ENCODE measurements at regions not wholly inside any gene's neighbourhood (a gene's known extent, or its start where the extent isn't known, plus 50 kb on each side); places are given as distances from the start of the nearest gene placed in this dataset.

DNA sequence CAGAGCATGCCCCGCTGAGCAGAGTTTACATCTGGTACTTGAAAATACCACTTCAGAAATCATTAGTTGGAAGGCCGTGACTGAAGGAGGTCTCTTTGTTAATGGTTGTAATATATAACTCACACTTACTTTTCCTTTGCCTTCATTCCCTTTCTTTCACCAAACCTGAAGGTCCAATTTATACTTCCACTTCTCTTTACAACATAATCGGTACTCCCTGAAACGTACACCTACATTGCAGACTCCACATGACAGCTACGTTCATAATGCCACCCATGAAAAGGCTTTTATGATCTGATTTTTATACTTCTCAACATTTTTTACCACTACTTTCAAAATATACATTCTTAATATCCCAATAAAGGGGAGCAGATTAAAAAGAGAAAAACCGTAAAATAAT lies 298.7 kb downstream of the C4orf33 start:
- ATAC-seq (ENCODE audit: low FRiP score): no peak
- DNase-seq (ENCODE audit: low spot score): no peak
- no peak for TF ChIP-seq CTCF (IDR thresholded peaks at IDR 0.05)

DNA sequence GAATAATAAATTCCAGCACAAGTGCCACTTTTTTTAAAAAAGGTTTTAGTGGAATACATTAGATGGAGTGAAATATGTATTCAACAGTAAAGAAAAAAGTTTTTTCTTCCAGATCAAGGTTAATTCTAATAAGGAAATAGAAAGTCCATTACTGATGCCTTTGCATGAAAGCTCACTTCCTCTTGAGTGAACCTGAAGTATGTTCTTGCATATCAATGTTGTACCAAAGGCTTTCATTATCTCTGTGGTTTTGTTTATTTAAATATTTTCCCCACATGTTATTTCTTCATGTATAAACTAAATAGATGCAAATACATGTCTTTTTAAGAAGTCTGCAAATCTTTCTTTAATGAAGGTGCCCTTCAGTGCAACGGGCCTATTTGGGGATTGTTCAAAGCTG lies 307.9 kb downstream of the C4orf33 start:
- no peak for TF ChIP-seq CTCF (IDR thresholded peaks at IDR 0.05)
- no peak for ATAC-seq (ENCODE audit: low FRiP score)
- DNase-seq (ENCODE audit: low spot score): no peak

DNA sequence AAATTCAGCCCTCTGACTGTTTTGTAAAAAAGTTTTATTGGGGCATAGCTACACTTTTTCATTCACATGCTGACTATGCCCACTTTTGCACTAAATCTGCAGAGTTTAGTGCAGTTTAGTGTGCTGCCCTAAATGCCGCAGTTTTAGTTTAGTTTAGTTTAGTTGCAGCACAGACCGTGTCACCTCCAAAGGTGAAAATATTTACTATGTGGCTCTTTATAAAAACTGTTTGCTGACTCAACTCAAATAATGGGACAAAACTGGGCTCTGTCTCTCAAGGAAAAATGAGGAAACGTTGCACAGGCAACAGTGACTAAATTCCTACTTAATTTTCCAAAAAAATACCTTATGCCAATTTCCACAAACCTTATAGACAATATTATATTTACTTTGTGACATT lies 314.2 kb downstream of the C4orf33 start:
- no peak for TF ChIP-seq CTCF (IDR thresholded peaks at IDR 0.05)
- ATAC-seq (ENCODE audit: low FRiP score) (no peak), DNase-seq (ENCODE audit: low spot score) (no peak)

GRCh38 chr4:129415004-129415403 lies 319.1 kb downstream of the C4orf33 start:
- DNase-seq (ENCODE audit: low spot score) (no peak), ATAC-seq (ENCODE audit: low FRiP score) (no peak)
- TF ChIP-seq CTCF (IDR thresholded peaks at IDR 0.05): no peak

DNA sequence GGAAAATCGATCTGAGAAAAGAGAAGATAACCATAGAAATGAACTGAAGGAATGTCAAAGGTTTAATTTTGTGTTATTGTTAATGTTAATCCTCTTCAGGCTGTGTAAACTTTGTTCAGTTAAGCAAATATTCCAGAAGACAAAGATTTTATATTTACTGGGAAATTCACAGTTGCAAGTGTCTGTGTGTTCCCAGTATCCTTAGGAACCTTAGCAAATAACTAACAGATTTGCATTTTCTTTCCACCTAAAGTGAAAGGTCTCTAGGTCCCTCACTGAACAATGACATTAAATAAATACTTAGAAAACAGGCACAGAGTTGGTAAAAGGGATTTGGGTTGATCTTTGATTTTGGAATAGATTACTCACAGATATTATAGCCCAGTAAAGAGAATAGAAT lies 324.7 kb downstream of the C4orf33 start:
- ATAC-seq (ENCODE audit: low FRiP score) (no peak), DNase-seq (ENCODE audit: low spot score) (no peak)
- TF ChIP-seq CTCF (IDR thresholded peaks at IDR 0.05): no peak

- ATAC-seq (ENCODE audit: low FRiP score): no peak
- no peak for DNase-seq (ENCODE audit: low spot score)
- no peak for TF ChIP-seq CTCF (IDR thresholded peaks at IDR 0.05)
Measured at GRCh38 chr4:129422277-129422676, 326.3 kb downstream of the C4orf33 start.

DNA sequence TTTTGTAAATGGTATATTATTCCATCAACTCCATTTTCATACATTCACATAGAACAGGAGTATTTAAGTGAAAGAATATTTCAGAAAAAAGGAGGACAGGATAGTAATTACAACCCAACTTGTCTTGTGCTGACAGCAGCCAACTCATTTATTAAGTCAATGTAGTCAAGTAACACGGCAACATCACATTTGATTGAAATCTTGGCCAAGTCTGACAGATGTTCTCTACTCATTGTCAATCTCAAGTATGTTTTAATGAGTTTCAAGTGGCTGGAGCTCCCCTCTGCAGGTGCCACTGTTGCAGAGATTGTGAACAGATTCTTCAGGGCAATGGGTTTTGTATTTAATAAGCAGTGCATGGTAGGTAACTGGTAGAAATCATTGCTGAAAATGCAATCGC lies 332.5 kb downstream of the C4orf33 start:
- ATAC-seq (ENCODE audit: low FRiP score) (no peak), DNase-seq (ENCODE audit: low spot score) (no peak)
- TF ChIP-seq CTCF (IDR thresholded peaks at IDR 0.05): no peak

Measured in omental fat pad (tissue), 3 donors.